Jurkat, Clone E6-1 (cell line): ENCODE measurements at regions not wholly inside any gene's neighbourhood (a gene's known extent, or its start where the extent isn't known, plus 50 kb on each side); places are given as distances from the start of the nearest gene placed in this dataset.

Experiments
- DNase-seq: peaks from one replicate; pipeline ENCODE4 v3.0.0-alpha.2; 2011; ENCODE audit warnings: low read depth, low spot score
- H3K4me3 ChIP-seq: 2 replicates; pipeline ENCODE4 v1.5.1; 2011; ENCODE audit warnings: mild to moderate bottlenecking, low read length, control low read depth, moderate library complexity

DNA sequence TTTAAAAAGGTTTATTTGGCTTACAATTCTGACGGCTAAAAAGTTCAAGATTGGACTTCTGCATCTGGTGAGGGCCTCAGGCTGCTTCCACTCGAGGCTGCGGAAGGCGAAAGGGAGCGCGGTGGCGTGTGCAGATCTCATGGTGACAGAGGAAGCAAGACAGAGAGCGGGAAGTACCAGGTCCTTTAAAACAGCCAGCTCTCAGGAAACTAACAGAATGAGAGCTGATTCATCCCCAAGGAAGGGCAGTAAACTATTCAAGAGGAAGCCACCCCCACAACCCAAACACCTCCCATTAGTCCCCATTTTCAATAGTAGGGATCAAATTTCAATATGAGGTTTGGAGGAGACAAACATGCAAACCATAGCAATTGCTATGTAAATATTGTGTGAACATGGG is 2144.2 kb upstream of the AGA start:
- no peak overlapping the region for H3K4me3 ChIP-seq
- DNase-seq = no peak

- H3K4me3 ChIP-seq = no peak overlapping the region
- DNase-seq = no peak
These were observed 2153.6 kb upstream of the AGA start for GRCh38 chr4:179595671-179596410.

DNA sequence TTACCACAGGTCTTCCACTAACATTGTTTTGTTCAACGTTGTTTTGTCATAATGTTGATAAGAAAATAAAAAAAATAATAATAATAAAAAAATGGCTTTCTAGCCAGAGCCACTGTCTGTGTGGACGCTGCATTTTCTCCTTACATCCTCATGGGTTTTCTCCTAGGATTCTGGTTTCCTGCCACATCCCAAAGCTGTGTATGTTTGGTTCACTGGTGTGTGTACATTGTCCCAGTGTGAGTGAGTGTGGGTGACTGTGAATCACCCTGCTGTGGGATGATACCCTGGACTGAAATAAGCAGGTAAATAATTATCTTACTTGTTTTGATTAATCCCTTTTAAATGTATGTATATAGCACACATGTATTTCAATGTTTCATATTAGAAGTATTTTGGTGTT is 2154.4 kb upstream of the AGA start:
- no peak for DNase-seq
- H3K4me3 ChIP-seq = no peak overlapping the region

- H3K4me3 ChIP-seq = no peak overlapping the region
- DNase-seq = no peak
These were observed 2155.1 kb upstream of the AGA start for GRCh38 chr4:179597301-179597700.

DNA sequence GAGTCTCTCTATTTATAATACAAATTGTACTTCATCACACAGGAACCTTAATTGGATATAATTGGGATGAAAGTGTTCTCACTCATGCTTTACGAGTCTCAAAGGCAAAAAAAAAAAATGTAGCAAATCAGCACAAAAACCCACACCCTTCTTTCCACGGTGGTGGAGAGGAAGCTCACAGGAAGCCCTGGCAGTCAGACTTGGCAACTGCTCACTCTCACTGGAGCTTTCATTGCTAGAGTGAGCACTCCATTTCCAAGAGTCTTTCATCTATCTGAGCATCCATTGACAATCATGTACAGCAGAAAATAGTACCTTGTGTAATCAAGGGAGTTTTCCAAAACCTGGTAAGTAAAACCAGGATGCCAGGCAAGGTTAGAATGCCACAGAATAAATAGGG is 2159.4 kb upstream of the AGA start:
- DNase-seq = no peak
- no peak overlapping the region for H3K4me3 ChIP-seq

- no peak for DNase-seq
- H3K4me3 ChIP-seq = no peak overlapping the region
These were observed 2163.0 kb upstream of the AGA start for GRCh38 chr4:179605196-179605595.

- H3K4me3 ChIP-seq = no peak overlapping the region
- no peak for DNase-seq
These were observed 2164.8 kb upstream of the AGA start for GRCh38 chr4:179607003-179607402.

- no peak overlapping the region for H3K4me3 ChIP-seq
- no peak for DNase-seq
These were observed 2173.5 kb upstream of the AGA start for GRCh38 chr4:179615704-179616103.

GRCh38 chr4:179618966-179619365 is 2176.7 kb upstream of the AGA start:
- H3K4me3 ChIP-seq = no peak overlapping the region
- DNase-seq = no peak

DNA sequence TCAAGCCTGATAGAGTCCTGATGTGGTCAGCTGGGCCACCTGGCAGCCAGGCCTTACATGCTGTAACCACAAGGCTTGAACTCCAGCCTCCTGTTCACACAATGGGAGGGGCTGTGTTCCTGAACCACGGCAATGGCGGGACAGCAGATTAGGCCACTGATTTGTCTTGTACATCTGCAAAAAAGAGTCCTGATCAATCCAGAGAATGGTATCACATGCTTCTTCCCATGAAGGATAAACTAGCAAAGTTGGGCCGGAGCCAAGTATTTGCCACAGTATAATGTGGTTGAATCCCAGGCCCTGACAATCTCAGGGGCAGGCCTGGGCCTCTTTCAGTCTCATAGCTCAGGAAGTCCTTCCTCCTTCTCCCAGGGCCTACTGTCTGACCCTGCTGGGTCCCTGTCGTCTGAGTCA is 2182.5 kb upstream of the AGA start:
- DNase-seq = no peak
- no peak overlapping the region for H3K4me3 ChIP-seq

GRCh38 chr4:179625406-179625805 is 2183.2 kb upstream of the AGA start:
- H3K4me3 ChIP-seq = no peak overlapping the region
- DNase-seq = no peak

- H3K4me3 ChIP-seq = no peak overlapping the region
- no peak for DNase-seq
These were observed 2184.4 kb upstream of the AGA start for GRCh38 chr4:179626687-179627086.

DNA sequence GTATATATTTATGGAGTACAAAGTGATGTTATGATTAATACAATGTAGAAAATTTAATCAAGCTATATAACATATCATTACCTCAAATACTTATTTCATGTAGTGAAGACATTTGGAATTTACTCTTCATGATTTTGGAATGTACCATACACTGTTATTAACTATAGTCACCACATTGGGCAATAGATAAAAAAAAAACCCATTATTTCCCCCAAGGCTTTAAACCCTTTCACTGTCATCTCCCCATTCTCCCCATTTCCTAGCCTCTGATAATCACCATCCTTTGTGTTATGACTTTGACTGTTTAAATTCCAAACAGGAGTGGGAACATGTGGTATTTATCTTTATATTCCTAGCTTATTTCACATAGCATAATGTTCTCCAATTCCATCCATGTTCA is 2189.1 kb upstream of the AGA start:
- no peak for DNase-seq
- no peak overlapping the region for H3K4me3 ChIP-seq

GRCh38 chr4:179634862-179635261 is 2192.6 kb upstream of the AGA start:
- no peak overlapping the region for H3K4me3 ChIP-seq
- no peak for DNase-seq

DNA sequence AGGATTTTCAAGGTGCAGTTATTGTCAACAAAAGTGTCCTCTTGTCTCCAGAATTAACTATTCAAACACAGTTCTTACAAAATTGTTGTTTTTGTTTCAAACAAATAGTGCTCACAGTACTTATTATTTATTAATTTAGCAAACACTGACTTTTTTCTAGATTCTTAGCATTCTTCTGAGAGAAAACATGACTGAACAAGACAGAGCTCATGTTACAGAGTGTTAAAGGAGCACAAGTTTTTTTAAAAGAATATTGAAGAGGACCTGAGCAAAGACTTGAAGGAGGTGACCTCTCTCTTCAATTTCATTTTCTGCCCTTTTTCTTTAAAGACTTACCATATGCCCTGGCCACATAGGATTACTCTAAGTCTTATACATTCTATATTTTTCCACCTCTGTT is 2220.3 kb upstream of the AGA start:
- H3K4me3 ChIP-seq = no peak overlapping the region
- DNase-seq = no peak

DNA sequence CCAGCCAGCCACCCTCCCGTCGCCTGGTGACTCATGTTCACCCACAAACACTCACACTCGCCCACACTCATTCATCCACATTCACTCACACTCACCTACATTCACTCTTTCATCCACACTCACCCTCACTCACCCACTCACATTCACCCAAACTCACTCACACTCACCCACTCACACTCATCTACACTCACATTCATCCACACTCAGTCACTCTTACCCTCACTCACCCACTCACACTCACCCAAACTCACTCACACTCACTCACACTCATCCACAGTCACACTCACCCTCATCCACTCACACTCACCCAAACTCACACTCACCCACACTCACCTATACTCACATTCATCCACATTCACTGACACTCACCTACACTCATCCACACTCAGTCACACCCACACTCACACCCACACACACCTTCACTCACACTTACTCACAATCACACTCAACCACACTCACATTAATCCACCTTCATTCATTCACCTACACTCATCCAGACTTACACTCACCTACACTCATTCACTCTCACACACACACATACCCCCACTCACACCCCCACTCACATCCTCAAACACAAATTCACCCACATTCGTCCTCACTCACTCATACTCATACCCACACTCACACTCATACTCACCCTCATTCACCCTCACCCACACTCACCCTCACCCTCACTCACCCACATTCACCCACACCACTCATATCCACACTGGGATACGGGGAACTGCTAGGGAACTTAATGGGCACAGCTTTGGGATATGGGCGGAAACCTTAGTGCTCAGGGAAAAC is 2221.6 kb upstream of the AGA start:
- no peak overlapping the region for H3K4me3 ChIP-seq
- no peak for DNase-seq

- no peak overlapping the region for H3K4me3 ChIP-seq
- no peak for DNase-seq
These were observed 2222.3 kb upstream of the AGA start for GRCh38 chr4:179664430-179665027.

DNA sequence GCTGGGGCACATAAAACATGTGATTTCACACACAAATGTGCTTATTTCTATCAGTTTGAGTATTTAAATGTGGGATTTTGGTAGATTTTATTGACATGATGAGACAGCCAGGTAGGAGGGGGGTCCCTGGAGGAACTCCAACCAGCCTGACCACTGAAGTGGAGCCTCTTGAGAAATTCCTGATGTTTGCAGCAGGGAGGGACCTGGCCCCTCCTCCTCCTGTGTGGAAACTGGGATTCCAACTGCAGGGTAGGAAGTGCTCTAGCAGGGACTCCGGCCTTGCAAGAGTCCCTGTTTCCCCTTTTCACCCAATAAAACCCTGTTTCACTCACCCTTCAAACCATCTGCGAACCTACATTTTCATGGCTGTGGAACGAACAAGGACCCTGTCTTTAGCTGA is 2224.0 kb upstream of the AGA start:
- no peak for DNase-seq

DNA sequence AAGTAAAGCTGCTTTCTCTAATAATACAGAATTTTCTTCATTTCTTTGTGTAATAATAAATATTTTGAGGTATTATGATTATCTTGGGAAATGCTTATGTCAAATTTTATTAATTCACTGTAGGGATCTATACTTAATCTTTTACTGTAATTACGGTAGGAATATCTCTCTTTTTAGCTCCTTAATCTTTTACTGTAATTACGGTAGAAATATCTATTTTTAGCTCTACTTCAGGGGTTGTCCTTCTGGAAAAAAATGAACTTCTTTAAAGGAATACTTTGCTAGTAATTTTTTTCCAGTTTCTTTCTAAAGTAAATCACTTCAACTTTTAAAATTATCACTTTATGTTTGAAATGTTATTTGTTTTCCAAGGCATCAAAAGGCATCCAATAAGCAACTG is 2229.4 kb upstream of the AGA start:
- H3K4me3 ChIP-seq = no peak overlapping the region
- DNase-seq = no peak

More for the DNA sequence above, 2224.0 kb upstream of the AGA start:
- no peak overlapping the region for H3K4me3 ChIP-seq

DNA sequence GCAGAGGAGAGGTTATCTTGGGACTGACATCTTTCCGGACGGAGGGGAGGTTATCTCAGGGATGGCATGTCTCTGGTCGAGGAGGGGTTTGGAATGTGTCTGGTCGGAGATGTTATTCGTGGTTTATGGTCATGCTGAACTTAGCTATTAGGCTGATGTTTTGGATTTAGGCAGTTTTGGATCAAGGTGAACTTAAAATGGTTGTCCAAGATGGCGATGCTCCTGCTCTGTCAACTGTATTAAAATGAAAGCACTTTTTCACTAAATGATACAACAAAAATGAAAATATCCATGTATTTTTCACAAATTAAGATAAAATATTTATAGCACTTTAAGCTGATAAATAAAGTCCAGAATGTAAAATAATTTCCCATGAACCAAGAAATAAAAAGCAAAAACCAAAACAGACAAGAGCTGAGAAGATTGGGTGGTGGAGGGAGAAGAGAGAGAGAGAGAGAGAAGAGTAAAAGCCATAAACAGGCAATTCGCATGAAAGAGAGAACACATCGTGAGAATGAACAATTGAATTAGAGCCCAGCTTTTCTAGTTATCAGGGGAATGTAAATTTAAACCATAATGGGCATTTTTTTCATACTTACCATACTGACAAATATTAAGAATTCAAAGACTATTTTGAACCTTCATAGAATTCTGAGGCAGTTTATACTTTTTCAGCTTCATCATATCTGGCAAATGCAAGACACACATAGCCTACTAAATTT is 2236.0 kb upstream of the AGA start:
- no peak for DNase-seq
- no peak overlapping the region for H3K4me3 ChIP-seq
